HepG2 (cell line): ENCODE measurements at regions not wholly inside any gene's neighbourhood (a gene's known extent, or its start where the extent isn't known, plus 50 kb on each side); places are given as distances from the start of the nearest gene placed in this dataset.

Experiments
- ELF3 ChIP-seq: IDR thresholded peaks from 2 replicates; pipeline ENCODE4 v1.6.1; 2016; ENCODE audit warnings: missing genetic modification reagents, missing compliant biosample characterization
- FOSL2 ChIP-seq: sonication (generic); formaldehyde crosslinking; IDR thresholded peaks from 2 replicates; pipeline ENCODE4 v1.4.0; 2020; ENCODE audit warnings: missing genetic modification reagents
- NFKB2 ChIP-seq: sonication (generic); formaldehyde crosslinking; IDR thresholded peaks from 2 replicates; pipeline ENCODE4 v1.4.0; 2020; ENCODE audit warnings: missing genetic modification reagents, borderline replicate concordance
- RARA ChIP-seq: IDR thresholded peaks from 2 replicates; pipeline ENCODE4 v1.6.1; 2016; ENCODE audit warnings: missing genetic modification reagents, missing compliant biosample characterization
- ZNF136 ChIP-seq: sonication (generic); formaldehyde crosslinking; IDR thresholded peaks from 2 replicates; pipeline ENCODE4 v1.8.1; 2022; ENCODE audit warnings: low read depth, mild to moderate bottlenecking, moderate library complexity, missing genetic modification reagents
- TF ChIP-seq, protein P1 (sequence below): sonication (generic); formaldehyde crosslinking; IDR thresholded peaks from 2 replicates; pipeline ENCODE4 v1.8.1; 2022; ENCODE audit warnings: low read depth, mild to moderate bottlenecking, missing genetic modification reagents
- TF ChIP-seq, protein P2 (sequence below): sonication (generic); formaldehyde crosslinking; IDR thresholded peaks from 2 replicates; pipeline ENCODE4 v1.4.0; 2020; ENCODE audit warnings: mild to moderate bottlenecking, missing genetic modification reagents

DNA sequence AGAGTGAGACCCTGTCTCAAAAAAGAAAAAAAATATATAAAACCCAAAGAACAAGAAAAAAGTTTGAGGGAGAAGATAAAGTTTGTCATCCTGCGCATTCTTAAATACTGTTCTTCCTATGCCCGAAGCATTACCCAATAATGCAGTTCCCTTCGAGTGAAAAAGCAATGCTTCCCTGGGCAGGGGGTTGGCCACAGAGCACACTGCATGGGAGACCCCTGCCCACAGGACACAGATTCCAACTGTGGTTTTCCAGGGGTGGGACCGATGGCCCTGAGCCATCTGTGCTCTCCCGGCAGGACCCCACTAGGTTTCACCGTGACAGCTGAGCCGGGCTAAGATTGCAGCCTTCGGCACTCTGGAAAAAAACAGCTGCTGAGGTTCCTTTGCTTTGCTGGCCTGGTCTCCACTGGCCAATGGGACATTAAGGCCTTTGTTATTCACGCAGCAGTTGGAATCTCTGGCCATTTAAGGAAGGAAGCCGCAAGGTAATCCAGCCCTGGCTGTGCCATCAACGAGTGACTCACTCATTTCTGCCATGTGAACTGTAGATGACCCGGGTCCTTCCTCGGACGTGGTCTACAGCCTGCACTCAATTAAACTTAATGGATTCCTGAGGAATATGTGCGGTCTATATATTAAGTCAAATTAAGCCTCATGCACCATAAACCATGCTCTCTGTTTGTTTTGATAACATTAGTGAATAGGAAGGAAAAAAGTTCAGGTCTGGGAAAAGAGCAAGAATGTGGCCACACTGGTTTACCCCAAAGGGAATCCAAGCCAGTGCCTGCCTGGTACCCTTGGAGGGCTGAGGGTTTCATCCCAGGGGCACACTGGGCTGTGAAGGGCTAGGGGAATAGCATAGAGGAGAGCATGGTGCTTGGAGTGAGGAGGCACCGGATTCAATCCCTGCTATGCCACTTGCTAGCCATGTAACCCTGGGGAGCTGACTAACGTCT is 163.2 kb downstream of the ZBTB18 start (continued):
- peak; percentile 91 for TF ChIP-seq FOSL2 (CRISPR knock-in tag)
- TF ChIP-seq, protein P1, sequence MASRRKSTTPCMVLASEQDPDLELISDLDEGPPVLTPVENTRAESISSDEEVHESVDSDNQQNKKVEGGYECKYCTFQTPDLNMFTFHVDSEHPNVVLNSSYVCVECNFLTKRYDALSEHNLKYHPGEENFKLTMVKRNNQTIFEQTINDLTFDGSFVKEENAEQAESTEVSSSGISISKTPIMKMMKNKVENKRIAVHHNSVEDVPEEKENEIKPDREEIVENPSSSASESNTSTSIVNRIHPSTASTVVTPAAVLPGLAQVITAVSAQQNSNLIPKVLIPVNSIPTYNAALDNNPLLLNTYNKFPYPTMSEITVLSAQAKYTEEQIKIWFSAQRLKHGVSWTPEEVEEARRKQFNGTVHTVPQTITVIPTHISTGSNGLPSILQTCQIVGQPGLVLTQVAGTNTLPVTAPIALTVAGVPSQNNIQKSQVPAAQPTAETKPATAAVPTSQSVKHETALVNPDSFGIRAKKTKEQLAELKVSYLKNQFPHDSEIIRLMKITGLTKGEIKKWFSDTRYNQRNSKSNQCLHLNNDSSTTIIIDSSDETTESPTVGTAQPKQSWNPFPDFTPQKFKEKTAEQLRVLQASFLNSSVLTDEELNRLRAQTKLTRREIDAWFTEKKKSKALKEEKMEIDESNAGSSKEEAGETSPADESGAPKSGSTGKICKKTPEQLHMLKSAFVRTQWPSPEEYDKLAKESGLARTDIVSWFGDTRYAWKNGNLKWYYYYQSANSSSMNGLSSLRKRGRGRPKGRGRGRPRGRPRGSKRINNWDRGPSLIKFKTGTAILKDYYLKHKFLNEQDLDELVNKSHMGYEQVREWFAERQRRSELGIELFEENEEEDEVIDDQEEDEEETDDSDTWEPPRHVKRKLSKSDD (CRISPR knock-in tag): no peak
- TF ChIP-seq, protein P2, sequence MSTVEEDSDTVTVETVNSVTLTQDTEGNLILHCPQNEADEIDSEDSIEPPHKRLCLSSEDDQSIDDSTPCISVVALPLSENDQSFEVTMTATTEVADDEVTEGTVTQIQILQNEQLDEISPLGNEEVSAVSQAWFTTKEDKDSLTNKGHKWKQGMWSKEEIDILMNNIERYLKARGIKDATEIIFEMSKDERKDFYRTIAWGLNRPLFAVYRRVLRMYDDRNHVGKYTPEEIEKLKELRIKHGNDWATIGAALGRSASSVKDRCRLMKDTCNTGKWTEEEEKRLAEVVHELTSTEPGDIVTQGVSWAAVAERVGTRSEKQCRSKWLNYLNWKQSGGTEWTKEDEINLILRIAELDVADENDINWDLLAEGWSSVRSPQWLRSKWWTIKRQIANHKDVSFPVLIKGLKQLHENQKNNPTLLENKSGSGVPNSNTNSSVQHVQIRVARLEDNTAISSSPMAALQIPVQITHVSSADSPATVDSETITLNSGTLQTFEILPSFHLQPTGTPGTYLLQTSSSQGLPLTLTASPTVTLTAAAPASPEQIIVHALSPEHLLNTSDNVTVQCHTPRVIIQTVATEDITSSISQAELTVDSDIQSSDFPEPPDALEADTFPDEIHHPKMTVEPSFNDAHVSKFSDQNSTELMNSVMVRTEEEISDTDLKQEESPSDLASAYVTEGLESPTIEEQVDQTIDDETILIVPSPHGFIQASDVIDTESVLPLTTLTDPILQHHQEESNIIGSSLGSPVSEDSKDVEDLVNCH (CRISPR knock-in tag): no peak
- TF ChIP-seq ZNF136 (CRISPR knock-in tag): no peak
- peak; percentile 73 for TF ChIP-seq RARA
- TF ChIP-seq NFKB2 (CRISPR knock-in tag): no peak
- peak; percentile 64; the same call in 1 of the 2 replicates for TF ChIP-seq ELF3 (CRISPR knock-in tag)
